Heart left ventricle (tissue), 13 donors: ENCODE measurements at regions not wholly inside any gene's neighbourhood (a gene's known extent, or its start where the extent isn't known, plus 50 kb on each side); places are given as distances from the start of the nearest gene placed in this dataset.

Experiments
- CTCF ChIP-seq, 12 donors: fragments of 200-600 bp; sonication (generic) in 4 of 12; IDR thresholded peaks; one replicate each; pipeline versions ENCODE4 v1.5.0 to v1.8.0; 2018 to 2022; ENCODE audit warnings: antibody characterized with exemption in 12 of 12, mild to moderate bottlenecking in 5 of 12
- POLR2A ChIP-seq, 2 donors: fragments of 450-650 bp; IDR thresholded peaks; one replicate each; pipeline ENCODE4 v1.6.1; 2017; ENCODE audit warnings: antibody characterized with exemption in 2 of 2, mild to moderate bottlenecking in 2 of 2, moderate library complexity in 2 of 2
- donor health status: ischemic (EF 13 %, LVEDD 7.1; RV severe dilation, severe dysfunction).
- donor health status: DM: no; HTN: yes; CAD: no.
- donor health status: DM: no; HTN: no; CAD: no.
- donor health status: ischemic (EF 25% LVEDD 6.9; RV normal size, moderate dysfunction).
- donor health status: ischemic (EF 25% LVEDD 5.7; RV mildly dilated, moderate dysfunction).
- donor health status: ischemic (EF 35%, LVEDD 5.7; RV mildly dilated, moderate dysfunction).
- donor health status: nonischemic (EF 11% LVEDD 7.7; RV severe dilation, severe dysfunction).
- donor health status: DM: yes; HTN: yes; CAD: no.
- donor health status: PGD.
- donor health status: ischemic (EF 29% LVEDD 5.4; RV normal size, mild dysfunction).
- donor health status: nonischemic (EF 23%, LVEDD 6.1; RV moderate dilation, normal function).

GRCh38 chr17:71713846-71714245 is 407.0 kb upstream of the SOX9 start:
- no peak for TF ChIP-seq CTCF (IDR thresholded peaks at IDR 0.05)
- no peak for TF ChIP-seq POLR2A (IDR thresholded peaks at IDR 0.05)
